Karpas-422 (cell line): ENCODE measurements at regions not wholly inside any gene's neighbourhood (a gene's known extent, or its start where the extent isn't known, plus 50 kb on each side); places are given as distances from the start of the nearest gene placed in this dataset.

Source experiments
- DNase-seq: peaks from one replicate; pipeline ENCODE4 v3.0.0-alpha.2; 2015
- H2AFZ ChIP-seq: fragments of 200-600 bp; sonication (generic); 2 replicates; pipeline ENCODE4 v1.6.1; 2014; ENCODE audit warnings: antibody characterized with exemption, low read length, mixed read lengths
- H3K27ac ChIP-seq: fragments of 200-600 bp; sonication (generic); 2 replicates; pipeline ENCODE4 v1.5.1; 2014; ENCODE audit warnings: mild to moderate bottlenecking, low read length, moderate library complexity
- H3K27me3 ChIP-seq: fragments of 200-600 bp; sonication (generic); 2 replicates; pipeline ENCODE4 v1.6.1; 2014; ENCODE audit warnings: low read length, mixed read lengths
- H3K36me3 ChIP-seq: fragments of 200-600 bp; sonication (generic); 2 replicates; pipeline ENCODE4 v1.6.1; 2014; ENCODE audit warnings: low read length, mixed read lengths; ENCODE audit not compliant: insufficient read depth
- H3K4me1 ChIP-seq: fragments of 200-600 bp; sonication (generic); 2 replicates; pipeline ENCODE4 v1.6.1; 2014; ENCODE audit warnings: mild to moderate bottlenecking, low read length, mixed read lengths
- H3K4me2 ChIP-seq: fragments of 200-600 bp; sonication (generic); 2 replicates; pipeline ENCODE4 v1.6.1; 2014; ENCODE audit warnings: low read length, low read depth, mild to moderate bottlenecking; ENCODE audit not compliant: poor library complexity, severe bottlenecking
- H3K4me3 ChIP-seq: fragments of 200-600 bp; sonication (generic); 2 replicates; pipeline ENCODE4 v1.5.1; 2014; ENCODE audit warnings: mild to moderate bottlenecking, antibody characterized with exemption, low read length, mixed read lengths
- H3K79me2 ChIP-seq: fragments of 200-600 bp; sonication (generic); 2 replicates; pipeline ENCODE4 v1.6.1; 2014; ENCODE audit warnings: mild to moderate bottlenecking, low read length, mixed read lengths
- H3K9ac ChIP-seq: fragments of 200-600 bp; sonication (generic); 2 replicates; pipeline ENCODE4 v1.6.0; 2014; ENCODE audit warnings: low read length
- H3K9me2 ChIP-seq: fragments of 200-600 bp; sonication (generic), shearing (Covaris generic); replicated peaks from 2 replicates; pipeline ENCODE4 v1.6.0; 2014; ENCODE audit warnings: mild to moderate bottlenecking, low read length, moderate library complexity; ENCODE audit not compliant: insufficient read depth
- H3K9me3 ChIP-seq: fragments of 300-700, 200-600 bp; sonication (generic); 2 replicates; pipeline ENCODE4 v1.6.1; 2014; ENCODE audit warnings: low read length, mixed read lengths
- H4K20me1 ChIP-seq: fragments of 200-600 bp; sonication (generic); 2 replicates; pipeline ENCODE4 v1.6.1; 2014; ENCODE audit warnings: mild to moderate bottlenecking, antibody characterized with exemption, low read length, low read depth; ENCODE audit not compliant: insufficient read depth

DNA sequence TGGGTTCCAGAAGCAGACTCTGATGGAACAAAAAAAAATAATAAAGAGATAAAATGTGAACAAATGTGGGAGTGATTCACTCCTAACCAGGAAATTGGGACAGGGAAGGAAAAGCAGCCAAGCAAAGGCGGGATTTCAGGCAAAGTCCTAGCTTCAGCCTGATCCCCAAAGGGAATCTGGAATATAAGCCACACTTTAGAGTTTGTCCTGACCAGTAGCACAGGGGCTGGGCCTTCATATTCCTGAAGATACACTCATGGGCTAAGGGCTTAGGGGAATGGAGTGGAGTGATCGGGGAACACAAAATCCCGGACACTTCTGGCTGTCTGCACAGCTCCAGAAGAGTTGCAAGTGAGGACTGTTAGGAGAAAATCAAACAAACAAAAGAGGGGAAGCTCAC, 135.0 kb upstream of the COL8A1 start:
- Histone ChIP-seq H4K20me1 (no peaks in the 10 kb centered on the region), H3K4me2 (no peak overlapping the region), H3K9me2 (no peaks in the 10 kb centered on the region), H3K79me2 (no peaks in the 10 kb centered on the region), H3K4me3 (no peak overlapping the region), H3K36me3 (no peaks in the 10 kb centered on the region), H3K4me1 (no peaks in the 10 kb centered on the region), H3K27me3 (no peaks in the 10 kb centered on the region), H3K9me3 (no peaks in the 10 kb centered on the region), H3K27ac (no peak overlapping the region), H3K9ac (no peak overlapping the region), H2AFZ (no peak overlapping the region)
- no peak for DNase-seq

DNA sequence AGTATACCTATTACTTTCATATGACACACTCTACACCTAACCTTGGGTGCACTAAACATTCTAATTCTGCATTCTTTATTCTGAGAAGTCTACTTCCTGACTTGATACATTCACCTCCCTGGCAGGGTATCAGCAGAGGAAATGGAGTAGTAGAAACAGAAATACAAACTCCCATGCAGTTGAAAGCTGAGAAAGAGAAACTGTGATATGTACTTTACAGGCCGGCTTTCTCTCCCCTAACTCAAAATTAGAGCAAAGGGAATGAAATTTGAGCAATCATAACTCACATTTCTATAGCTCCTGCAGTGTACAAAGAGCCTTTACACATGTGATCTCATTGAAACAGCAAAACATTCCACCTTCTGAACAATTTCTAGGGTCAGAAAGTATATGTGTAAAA, 135.5 kb upstream of the COL8A1 start:
- Histone ChIP-seq H2AFZ (no peak overlapping the region), H3K4me2 (no peak overlapping the region), H3K9me2 (no peaks in the 10 kb centered on the region)

GRCh38 chr3:99500485-99500884, 137.9 kb upstream of the COL8A1 start:
- Histone ChIP-seq H3K4me2 (no peak overlapping the region), H3K9ac (no peak overlapping the region), H3K36me3 (no peaks in the 10 kb centered on the region), H3K27ac (no peak overlapping the region), H3K4me1 (no peaks in the 10 kb centered on the region), H3K9me2 (no peaks in the 10 kb centered on the region), H2AFZ (no peak overlapping the region), H3K9me3 (no peaks in the 10 kb centered on the region), H3K79me2 (no peaks in the 10 kb centered on the region), H3K27me3 (no peaks in the 10 kb centered on the region), H3K4me3 (no peak overlapping the region), H4K20me1 (no peaks in the 10 kb centered on the region)
- DNase-seq = no peak

More for the DNA sequence above, 135.5 kb upstream of the COL8A1 start:
- H4K20me1 ChIP-seq = no peaks in the 10 kb centered on the region
- no peaks in the 10 kb centered on the region for H3K9me3 ChIP-seq
- no peak overlapping the region for H3K27ac ChIP-seq
- no peaks in the 10 kb centered on the region for H3K4me1 ChIP-seq
- H3K27me3 ChIP-seq = no peaks in the 10 kb centered on the region
- no peak overlapping the region for H3K9ac ChIP-seq
- H3K79me2 ChIP-seq = no peaks in the 10 kb centered on the region
- no peak overlapping the region for H3K4me3 ChIP-seq
- no peak for DNase-seq
- no peaks in the 10 kb centered on the region for H3K36me3 ChIP-seq

DNA sequence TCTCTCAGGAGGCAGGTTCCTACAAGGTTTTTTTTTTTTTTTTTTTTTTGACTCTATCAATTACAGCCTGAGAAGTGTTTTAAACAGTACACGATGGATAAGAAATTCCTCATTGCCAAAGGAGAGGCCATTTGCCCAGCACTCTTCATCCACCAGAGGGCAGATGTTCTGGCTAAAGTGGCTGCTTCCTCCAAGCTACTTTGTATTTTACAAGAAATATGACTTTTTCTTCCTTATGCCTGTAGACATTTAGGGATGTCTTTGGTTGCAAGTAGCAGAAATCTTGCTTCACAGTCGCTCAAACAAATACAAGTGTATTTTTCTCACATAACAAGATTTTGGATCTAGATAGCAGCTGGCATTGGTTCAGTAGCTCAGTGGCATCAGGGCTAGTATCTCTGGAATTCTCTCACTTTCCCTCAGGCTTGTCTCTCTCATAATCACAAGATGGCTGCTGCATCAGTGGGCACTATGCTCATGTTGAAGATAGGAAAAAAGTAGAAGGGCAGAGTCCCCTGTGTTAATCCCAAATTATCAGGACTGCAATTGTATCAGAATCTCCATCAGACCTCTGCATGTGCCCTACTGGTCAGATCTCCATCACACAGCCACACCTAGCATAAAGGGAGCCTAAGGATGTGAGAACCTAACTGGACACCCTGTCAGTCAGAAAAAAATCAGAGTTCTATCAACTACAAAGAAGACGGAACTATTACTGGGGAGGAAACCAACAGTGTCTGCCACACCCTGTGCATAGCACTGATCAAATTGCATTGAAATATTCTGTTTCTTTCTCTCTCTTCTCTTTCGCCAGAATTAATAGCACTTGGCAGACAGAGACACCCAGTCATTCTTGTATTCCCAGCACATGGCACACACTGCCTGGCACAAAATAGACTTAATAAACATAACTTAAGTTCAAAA, 138.9 kb upstream of the COL8A1 start:
- no peaks in the 10 kb centered on the region for H4K20me1 ChIP-seq
- H3K27ac ChIP-seq = no peak overlapping the region
- H3K27me3 ChIP-seq = no peaks in the 10 kb centered on the region
- no peaks in the 10 kb centered on the region for H3K36me3 ChIP-seq
- no peak overlapping the region for H2AFZ ChIP-seq
- no peak overlapping the region for H3K9ac ChIP-seq
- H3K4me1 ChIP-seq = no peaks in the 10 kb centered on the region
- H3K4me3 ChIP-seq = no peak overlapping the region
- DNase-seq = peak; percentile 67
- no peaks in the 10 kb centered on the region for H3K9me3 ChIP-seq
- no peaks in the 10 kb centered on the region for H3K79me2 ChIP-seq
- no peak overlapping the region for H3K4me2 ChIP-seq
- no peaks in the 10 kb centered on the region for H3K9me2 ChIP-seq

GRCh38 chr3:99498550-99499234, 139.7 kb upstream of the COL8A1 start:
- Histone ChIP-seq H2AFZ (no peak overlapping the region), H3K4me1 (no peaks in the 10 kb centered on the region), H3K27ac (no peak overlapping the region), H3K79me2 (no peaks in the 10 kb centered on the region), H3K4me3 (no peak overlapping the region), H4K20me1 (no peaks in the 10 kb centered on the region), H3K27me3 (no peaks in the 10 kb centered on the region), H3K9me2 (no peaks in the 10 kb centered on the region), H3K9me3 (no peaks in the 10 kb centered on the region), H3K36me3 (no peaks in the 10 kb centered on the region), H3K9ac (no peak overlapping the region), H3K4me2 (no peak overlapping the region)
- no peak for DNase-seq

GRCh38 chr3:99487894-99488293, 150.5 kb upstream of the COL8A1 start:
- Histone ChIP-seq H3K36me3 (no peaks in the 10 kb centered on the region), H3K4me3 (no peak overlapping the region), H3K9me3 (peaks cover 3% of the 10 kb centered on the region; the same call in 1 of the 2 replicates), H3K4me2 (no peak overlapping the region), H3K4me1 (no peaks in the 10 kb centered on the region), H3K27me3 (no peaks in the 10 kb centered on the region), H3K27ac (no peak overlapping the region), H3K9me2 (no peaks in the 10 kb centered on the region; the same call in 1 of the 2 replicates), H3K9ac (no peak overlapping the region), H3K79me2 (no peaks in the 10 kb centered on the region), H4K20me1 (no peaks in the 10 kb centered on the region), H2AFZ (no peak overlapping the region)
- DNase-seq = no peak

DNA sequence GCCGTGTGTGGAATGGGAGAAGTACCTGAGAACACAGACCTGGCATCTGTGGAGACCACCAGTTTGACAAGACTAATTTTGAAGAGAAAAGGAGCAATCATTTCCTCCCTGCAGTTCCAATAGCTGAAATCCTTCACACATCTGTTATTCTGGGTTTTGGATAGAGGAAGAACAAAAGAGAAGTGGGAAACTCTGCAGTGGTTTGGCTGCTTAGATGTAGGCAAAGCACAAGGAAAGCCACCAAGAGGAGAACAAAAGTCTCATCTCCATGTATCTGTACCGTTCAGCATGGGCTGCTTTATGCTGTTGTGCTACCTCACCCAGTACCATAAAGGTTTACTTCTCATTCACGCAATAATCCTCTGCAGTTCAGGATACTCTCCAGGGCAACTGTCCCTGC, 153.1 kb upstream of the COL8A1 start:
- Histone ChIP-seq H3K4me3 (no peak overlapping the region), H3K36me3 (no peaks in the 10 kb centered on the region), H3K27ac (no peak overlapping the region), H3K27me3 (no peaks in the 10 kb centered on the region), H3K9ac (no peak overlapping the region), H3K79me2 (no peaks in the 10 kb centered on the region), H3K4me2 (no peak overlapping the region), H4K20me1 (no peaks in the 10 kb centered on the region), H3K9me2 (no peaks in the 10 kb centered on the region; the same call in 1 of the 2 replicates), H3K4me1 (no peaks in the 10 kb centered on the region), H3K9me3 (peaks cover 3% of the 10 kb centered on the region; the same call in 1 of the 2 replicates), H2AFZ (no peak overlapping the region)
- no peak for DNase-seq

DNA sequence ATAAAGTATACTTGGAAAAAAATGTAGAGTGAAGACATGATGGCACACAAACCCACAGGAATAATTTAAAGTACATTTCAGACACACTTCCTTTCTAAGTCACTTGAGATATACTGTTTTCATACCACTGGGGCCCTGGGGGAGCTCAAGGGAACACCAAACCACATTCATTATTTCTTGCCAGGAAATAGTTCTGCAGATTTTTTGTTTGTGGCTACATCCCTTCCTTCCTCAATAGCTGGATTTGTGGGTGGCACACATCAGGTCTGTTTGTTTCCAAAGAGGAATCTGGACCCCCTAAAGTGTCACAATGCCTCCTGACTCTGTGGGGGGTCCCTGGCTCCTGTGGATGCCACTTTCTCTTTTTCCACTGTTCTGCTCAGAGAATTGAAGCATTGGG, 153.5 kb upstream of the COL8A1 start:
- Histone ChIP-seq H3K27ac (no peak overlapping the region), H3K9me3 (peaks cover 3% of the 10 kb centered on the region; the same call in 1 of the 2 replicates), H3K9ac (no peak overlapping the region), H3K4me3 (no peak overlapping the region), H3K36me3 (no peaks in the 10 kb centered on the region), H2AFZ (no peak overlapping the region), H3K79me2 (no peaks in the 10 kb centered on the region), H3K4me1 (no peaks in the 10 kb centered on the region), H3K4me2 (no peak overlapping the region), H4K20me1 (no peaks in the 10 kb centered on the region), H3K27me3 (no peaks in the 10 kb centered on the region), H3K9me2 (no peaks in the 10 kb centered on the region; the same call in 1 of the 2 replicates)
- no peak for DNase-seq
